B cell (primary cell): ENCODE measurements at regions not wholly inside any gene's neighbourhood (a gene's known extent, or its start where the extent isn't known, plus 50 kb on each side); places are given as distances from the start of the nearest gene placed in this dataset.

Experiments used
- ATAC-seq: fragments of 200-7000 bp; cut with Tn5 transposase; one replicate; pipeline ENCODE4 v1.10.0; 2021; ENCODE audit warnings: low read depth, mild to moderate bottlenecking, moderate number of reproducible peaks, moderate library complexity
- CTCF ChIA-PET: fragments of 350-600 bp; sonication (Branson Sonifier 250); formaldehyde crosslinking; loops from one replicate; lab custom pipeline; 2021; ENCODE audit warnings: antibody characterized with exemption, inconsistent platforms; lab: Charles Lee
- POLR2A ChIA-PET: fragments of 350-600 bp; sonication (Branson Sonifier 250); formaldehyde crosslinking; loops from one replicate; lab custom pipeline; 2021; ENCODE audit warnings: antibody characterized with exemption; lab: Charles Lee
- DNase-seq: peaks from one replicate; pipeline ENCODE4 v3.0.0; 2013
- H2AFZ ChIP-seq: 2 replicates; pipeline ENCODE4 v1.6.1; 2012; ENCODE audit warnings: mild to moderate bottlenecking, low read depth, low read length; ENCODE audit not compliant: insufficient read depth, poor library complexity, severe bottlenecking
- H3K27ac ChIP-seq, 2 donors: 1 replicate in 1 of 2; 2 replicates in 1 of 2; pipeline ENCODE4 v1.5.1; 2012 to 2013; ENCODE audit warnings: low read length in 2 of 2, mild to moderate bottlenecking in 2 of 2, moderate library complexity in 1 of 2
- H3K27me3 ChIP-seq, 4 experiments: fragments of 200-600 bp in 1 of 4; sonication (generic) in 1 of 4; replicated peaks in 1 of 4; 1 replicate in 2 of 4; 2 replicates in 2 of 4; pipeline versions ENCODE4 v1.6.1 to v1.7.0; 2013 to 2016; ENCODE audit warnings: low read length in 3 of 4, mild to moderate bottlenecking in 2 of 4, mixed read lengths in 1 of 4, moderate library complexity in 1 of 4; ENCODE audit not compliant: insufficient read depth in 4 of 4, control insufficient read depth in 3 of 4; ENCODE audit errors: control extremely low read depth in 1 of 4
- H3K36me3 ChIP-seq, 2 experiments: replicated peaks in 1 of 2; 1 replicate in 1 of 2; 2 replicates in 1 of 2; pipeline versions ENCODE4 v1.6.1 to v1.7.1; 2013; ENCODE audit warnings: low read length in 1 of 2; ENCODE audit not compliant: insufficient read depth in 2 of 2, control insufficient read depth in 1 of 2; ENCODE audit errors: control extremely low read depth in 1 of 2, extremely low read depth in 1 of 2
- H3K4me1 ChIP-seq, 2 donors: fragments of 200-600 bp in 1 of 2; sonication (generic) in 1 of 2; 1 replicate in 1 of 2; 2 replicates in 1 of 2; pipeline versions ENCODE4 v1.5.1 to v1.6.1; 2013 to 2017; ENCODE audit warnings: low read length in 2 of 2; ENCODE audit not compliant: control insufficient read depth in 2 of 2, insufficient read depth in 2 of 2
- H3K4me2 ChIP-seq: replicated peaks from 2 replicates; pipeline ENCODE3; 2012; ENCODE audit warnings: mild to moderate bottlenecking, low read depth, low read length; ENCODE audit not compliant: poor library complexity, severe bottlenecking
- H3K4me3 ChIP-seq, 5 experiments: fragments of 200-600 bp in 1 of 5; sonication (generic) in 1 of 5; 1 replicate in 3 of 5; 2 replicates in 2 of 5; pipeline versions ENCODE4 v1.5.1 to v1.7.0; 2011 to 2016; ENCODE audit warnings: low read length in 4 of 5, mild to moderate bottlenecking in 4 of 5, low read depth in 2 of 5, control low read depth in 1 of 5, moderate library complexity in 1 of 5; ENCODE audit not compliant: insufficient read depth in 1 of 5; ENCODE audit errors: control extremely low read depth in 1 of 5, extremely low read depth in 1 of 5
- H3K79me2 ChIP-seq: fragments of 200-600 bp; sonication (generic); one replicate; pipeline ENCODE4 v1.6.0; 2016; ENCODE audit warnings: low read length; ENCODE audit not compliant: control insufficient read depth, insufficient read depth
- H3K9ac ChIP-seq: fragments of 200-600 bp; sonication (generic); 2 replicates; pipeline ENCODE4 v1.6.1; 2017; ENCODE audit warnings: mild to moderate bottlenecking, low read length, moderate library complexity
- H3K9me3 ChIP-seq, 3 donors: one replicate each; pipeline versions ENCODE4 v1.6.1 to v1.7.1; 2013; ENCODE audit warnings: low read length in 2 of 3; ENCODE audit not compliant: control insufficient read depth in 2 of 3, insufficient read depth in 1 of 3; ENCODE audit errors: control extremely low read depth in 1 of 3
- H4K20me1 ChIP-seq: 2 replicates; pipeline ENCODE4 v1.6.0; 2012; ENCODE audit warnings: mild to moderate bottlenecking, low read length; ENCODE audit not compliant: insufficient read depth, control insufficient read depth, poor library complexity, severe bottlenecking
- H3K27ac Mint-ChIP-seq: one replicate; pipeline ENCODE4 v1.8.0; 2021; ENCODE audit warnings: mixed read lengths
- H3K27me3 Mint-ChIP-seq: one replicate; pipeline ENCODE4 v1.8.0; 2021; ENCODE audit warnings: mixed read lengths
- H3K4me1 Mint-ChIP-seq: one replicate; pipeline ENCODE4 v1.8.0; 2021; ENCODE audit warnings: mixed read lengths
- H3K4me3 Mint-ChIP-seq: one replicate; pipeline ENCODE4 v1.8.0; 2021; ENCODE audit warnings: mixed read lengths
- H3K9me3 Mint-ChIP-seq: one replicate; pipeline ENCODE4 v1.8.0; 2022; ENCODE audit warnings: mixed read lengths; ENCODE audit not compliant: insufficient read depth
- CTCF ChIP-seq: fragments of 200-600 bp; IDR thresholded peaks from one replicate; pipeline ENCODE4 v1.8.0; 2022; ENCODE audit warnings: antibody characterized with exemption, mild to moderate bottlenecking
- EZH2 ChIP-seq: IDR thresholded peaks from 2 replicates; pipeline ENCODE4 v1.6.1; 2012; ENCODE audit warnings: borderline replicate concordance, low read depth, mild to moderate bottlenecking, moderate library complexity, low read length; ENCODE audit not compliant: insufficient read depth, poor library complexity, severe bottlenecking
- WGBS: methylation state at CpG from one replicate; pipeline ENCODE4 v1.1.5; 2013; ENCODE audit warnings: missing lambda C conversion rate; ENCODE audit not compliant: insufficient coverage; 5-methylcytosine and 5-hydroxymethylcytosine counted together
- intact Hi-C: fragments of 100-400 bp; cut with micrococcal nuclease; formaldehyde crosslinking; loops from one replicate; pipeline ENCODE4 v1.10.0; 2022

GRCh38 chr12:62028536-62028935 lies 231.7 kb upstream of the USP15 start:
- CTCF ChIA-PET = interaction anchor here (0.6 kb wide), 1 partner anchor 76 kb away, joined by 3 read pairs; no protein-coding TSS in a partner anchor
- no peaks in the 10 kb centered on the region for H3K27me3 Mint-ChIP-seq
- DNase-seq (no peak), ATAC-seq (no peak)
- Histone ChIP-seq H3K36me3 (no peaks in the 10 kb centered on the region), H4K20me1 (no peaks in the 10 kb centered on the region), H2AFZ (no peak overlapping the region), H3K27me3 (no peaks in the 10 kb centered on the region), H3K4me2 (no peak overlapping the region), H3K4me3 (no peak overlapping the region), H3K79me2 (no peaks in the 10 kb centered on the region), H3K9ac (no peak overlapping the region), H3K4me1 (no peaks in the 10 kb centered on the region), H3K27ac (no peak overlapping the region), H3K9me3 (no peaks in the 10 kb centered on the region)
- no peak for TF ChIP-seq EZH2
- H3K4me1 Mint-ChIP-seq = no peaks in the 10 kb centered on the region
- WGBS = no CpG with 5 or more reads among the region's 1 CpG
- H3K27ac Mint-ChIP-seq = no peak overlapping the region
- intact Hi-C loops = no loop called here
- H3K4me3 Mint-ChIP-seq = no peak overlapping the region
- no peaks in the 10 kb centered on the region for H3K9me3 Mint-ChIP-seq
- POLR2A ChIA-PET = no interaction called here

GRCh38 chr12:62032870-62033269 lies 227.3 kb upstream of the USP15 start:
- Histone ChIP-seq H3K4me2 (no peak overlapping the region), H3K27me3 (no peaks in the 10 kb centered on the region), H3K9ac (no peak overlapping the region), H2AFZ (no peak overlapping the region), H3K36me3 (no peaks in the 10 kb centered on the region), H3K27ac (no peak overlapping the region), H3K4me1 (no peaks in the 10 kb centered on the region), H3K4me3 (no peak overlapping the region), H4K20me1 (no peaks in the 10 kb centered on the region), H3K9me3 (no peaks in the 10 kb centered on the region), H3K79me2 (no peaks in the 10 kb centered on the region)
- no peaks in the 10 kb centered on the region for H3K9me3 Mint-ChIP-seq
- DNase-seq = no peak
- no CpG with 5 or more reads among the region's 2 CpGs for WGBS
- H3K4me1 Mint-ChIP-seq = no peaks in the 10 kb centered on the region
- no peak for ATAC-seq
- H3K27me3 Mint-ChIP-seq = no peaks in the 10 kb centered on the region
- no peak overlapping the region for H3K27ac Mint-ChIP-seq
- CTCF ChIA-PET = no interaction called here
- POLR2A ChIA-PET = no interaction called here
- intact Hi-C loops = no loop called here
- TF ChIP-seq CTCF (no peak), EZH2 (no peak)
- H3K4me3 Mint-ChIP-seq = no peak overlapping the region
